T-cell (primary cell): ENCODE measurements at regions not wholly inside any gene's neighbourhood (a gene's known extent, or its start where the extent isn't known, plus 50 kb on each side); places are given as distances from the start of the nearest gene placed in this dataset.

Experiments
- ATAC-seq, 4 experiments: fragments of 200-7000 bp in 3 of 4; fragments of 150-1000 bp in 1 of 4; cut with Tn5 transposase; replicated peaks in 1 of 4; 1 replicate in 3 of 4; 2 replicates in 1 of 4; pipeline ENCODE4 v1.10.0; 2021; ENCODE audit warnings: moderate library complexity in 3 of 4, mild to moderate bottlenecking in 2 of 4, moderate number of reproducible peaks in 1 of 4
- CTCF ChIA-PET, 2 donors: fragments of 300-600 bp; sonication (Branson Sonifier 250); formaldehyde crosslinking; loops; one replicate each; lab custom pipeline; 2022; ENCODE audit warnings: antibody characterized with exemption in 2 of 2; lab: Charles Lee
- POLR2A ChIA-PET, 2 donors: fragments of 300-600 bp; sonication (Branson Sonifier 250); formaldehyde crosslinking; loops; one replicate each; lab custom pipeline; 2022; ENCODE audit warnings: antibody characterized with exemption in 2 of 2; lab: Charles Lee
- DNase-seq, 35 experiments: peaks; one replicate each; pipeline versions ENCODE4 v3.0.0 to v3.0.0-alpha.2; 2013 to 2023
- H3K27ac ChIP-seq: one replicate; pipeline ENCODE4 v1.5.1; 2013; ENCODE audit warnings: low read length
- H3K27me3 ChIP-seq, 2 experiments: replicated peaks in 1 of 2; 1 replicate in 1 of 2; 2 replicates in 1 of 2; pipeline versions ENCODE4 v1.6.1 to v1.7.0; 2013; ENCODE audit warnings: low read length in 1 of 2, mixed read lengths in 1 of 2; ENCODE audit not compliant: control insufficient read depth in 2 of 2, insufficient read depth in 2 of 2; ENCODE audit errors: extremely low read depth in 1 of 2
- H3K36me3 ChIP-seq, 2 donors: 1 replicate in 1 of 2; 2 replicates in 1 of 2; pipeline versions ENCODE4 v1.6.1 to v1.7.0; 2013; ENCODE audit warnings: low read length in 1 of 2; ENCODE audit not compliant: control insufficient read depth in 2 of 2, insufficient read depth in 1 of 2; ENCODE audit errors: extremely low read depth in 1 of 2
- H3K4me1 ChIP-seq, 2 experiments: 1 replicate in 1 of 2; 2 replicates in 1 of 2; pipeline versions ENCODE4 v1.6.1 to v1.7.0; 2013; ENCODE audit warnings: low read length in 2 of 2, mixed read lengths in 1 of 2; ENCODE audit not compliant: insufficient read depth in 2 of 2, control insufficient read depth in 1 of 2; ENCODE audit errors: extremely low read depth in 1 of 2
- H3K4me3 ChIP-seq, 2 donors: 1 replicate in 1 of 2; 2 replicates in 1 of 2; pipeline versions ENCODE4 v1.5.1 to v1.7.0; 2013; ENCODE audit warnings: mild to moderate bottlenecking in 2 of 2, low read length in 1 of 2, moderate library complexity in 1 of 2; ENCODE audit not compliant: control insufficient read depth in 1 of 2; ENCODE audit errors: extremely low read depth in 1 of 2
- H3K9me3 ChIP-seq: 2 replicates; pipeline ENCODE4 v1.7.0; 2013
- H3K27ac Mint-ChIP-seq, 2 donors: one replicate each; pipeline ENCODE4 v1.8.0; 2020 to 2021; ENCODE audit warnings: mild to moderate bottlenecking in 2 of 2, mixed read lengths in 2 of 2
- H3K27me3 Mint-ChIP-seq, 2 donors: one replicate each; pipeline ENCODE4 v1.8.0; 2021 to 2022; ENCODE audit warnings: mixed read lengths in 2 of 2
- H3K36me3 Mint-ChIP-seq: one replicate; pipeline ENCODE4 v1.8.0; 2021; ENCODE audit warnings: mixed read lengths
- H3K4me1 Mint-ChIP-seq, 3 donors: one replicate each; pipeline ENCODE4 v1.8.0; 2020 to 2022; ENCODE audit warnings: mixed read lengths in 3 of 3, mild to moderate bottlenecking in 1 of 3
- H3K4me3 Mint-ChIP-seq, 3 donors: one replicate each; pipeline ENCODE4 v1.8.0; 2020 to 2022; ENCODE audit warnings: mild to moderate bottlenecking in 3 of 3, mixed read lengths in 3 of 3, moderate library complexity in 3 of 3
- H3K9me3 Mint-ChIP-seq, 3 donors: one replicate each; pipeline ENCODE4 v1.8.0; 2020 to 2022; ENCODE audit warnings: mixed read lengths in 3 of 3
- WGBS: methylation state at CpG from one replicate; pipeline ENCODE4 v1.1.5; 2013; ENCODE audit warnings: missing lambda C conversion rate; ENCODE audit not compliant: insufficient coverage; 5-methylcytosine and 5-hydroxymethylcytosine counted together

GRCh38 chr1:232486006-232486405 is 143.9 kb downstream of the SIPA1L2 start:
- no peaks in the 10 kb centered on the region for H3K4me1 Mint-ChIP-seq
- H3K4me3 Mint-ChIP-seq: no peak overlapping the region
- no peaks in the 10 kb centered on the region for H3K4me1 ChIP-seq
- ChIA-PET CTCF (no interaction called here), POLR2A (no interaction called here)
- DNase-seq (no peak), ATAC-seq (no peak)
- H3K9me3 Mint-ChIP-seq: no peaks in the 10 kb centered on the region
- H3K4me3 ChIP-seq: no peak overlapping the region
- H3K9me3 ChIP-seq: no peaks in the 10 kb centered on the region
- H3K27ac ChIP-seq: no peak overlapping the region
- H3K27me3 Mint-ChIP-seq: no peaks in the 10 kb centered on the region
- H3K27me3 ChIP-seq: no peaks in the 10 kb centered on the region
- 91% methylated on average over 3 of the region's 5 CpGs for WGBS
- no peaks in the 10 kb centered on the region for H3K36me3 Mint-ChIP-seq
- H3K36me3 ChIP-seq: no peaks in the 10 kb centered on the region
- H3K27ac Mint-ChIP-seq: no peak overlapping the region

GRCh38 chr1:232484856-232485255 is 145.1 kb downstream of the SIPA1L2 start:
- Mint-ChIP-seq H3K9me3 (no peaks in the 10 kb centered on the region), H3K36me3 (no peaks in the 10 kb centered on the region), H3K27me3 (no peaks in the 10 kb centered on the region), H3K4me3 (no peak overlapping the region), H3K4me1 (no peaks in the 10 kb centered on the region), H3K27ac (no peak overlapping the region)
- Histone ChIP-seq H3K27me3 (no peaks in the 10 kb centered on the region), H3K27ac (no peak overlapping the region), H3K9me3 (no peaks in the 10 kb centered on the region), H3K4me1 (no peaks in the 10 kb centered on the region), H3K36me3 (no peaks in the 10 kb centered on the region), H3K4me3 (no peak overlapping the region)
- ATAC-seq (no peak), DNase-seq (no peak)
- no CpG with 5 or more reads among the region's 3 CpGs for WGBS
- ChIA-PET CTCF (no interaction called here), POLR2A (interaction anchor here in 1 of 2 donors (0.5 kb wide), 1 partner anchor 79 kb away, joined by 3 read pairs; no protein-coding TSS in a partner anchor)

GRCh38 chr1:232483826-232484225 is 146.1 kb downstream of the SIPA1L2 start:
- ATAC-seq (no peak), DNase-seq (no peak)
- Mint-ChIP-seq H3K9me3 (no peaks in the 10 kb centered on the region), H3K27me3 (no peaks in the 10 kb centered on the region), H3K4me1 (no peaks in the 10 kb centered on the region), H3K36me3 (peaks cover 3% of the 10 kb centered on the region), H3K4me3 (no peak overlapping the region), H3K27ac (no peak overlapping the region)
- Histone ChIP-seq H3K4me1 (no peaks in the 10 kb centered on the region), H3K4me3 (no peak overlapping the region), H3K27ac (no peak overlapping the region), H3K27me3 (no peaks in the 10 kb centered on the region), H3K9me3 (no peaks in the 10 kb centered on the region), H3K36me3 (no peaks in the 10 kb centered on the region)
- 100% methylated on average over 1 of the region's 4 CpGs for WGBS
- POLR2A ChIA-PET: no interaction called here
- CTCF ChIA-PET: no interaction called here

GRCh38 chr1:232481091-232481490 is 148.8 kb downstream of the SIPA1L2 start:
- H3K9me3 ChIP-seq: no peaks in the 10 kb centered on the region
- WGBS: 88% methylated on average over 2 of the region's 5 CpGs
- H3K36me3 Mint-ChIP-seq: peaks cover 3% of the 10 kb centered on the region
- H3K9me3 Mint-ChIP-seq: no peaks in the 10 kb centered on the region
- no peaks in the 10 kb centered on the region for H3K27me3 ChIP-seq
- DNase-seq (no peak), ATAC-seq (no peak)
- H3K27me3 Mint-ChIP-seq: no peaks in the 10 kb centered on the region
- H3K4me3 ChIP-seq: no peak overlapping the region
- H3K4me1 Mint-ChIP-seq: no peaks in the 10 kb centered on the region
- ChIA-PET POLR2A (no interaction called here), CTCF (no interaction called here)
- H3K4me1 ChIP-seq: no peaks in the 10 kb centered on the region
- H3K27ac ChIP-seq: no peak overlapping the region
- H3K27ac Mint-ChIP-seq: no peak overlapping the region
- no peak overlapping the region for H3K4me3 Mint-ChIP-seq
- no peaks in the 10 kb centered on the region for H3K36me3 ChIP-seq

GRCh38 chr1:232477728-232478127 is 152.2 kb downstream of the SIPA1L2 start:
- no peak overlapping the region for H3K27ac Mint-ChIP-seq
- ChIA-PET CTCF (no interaction called here), POLR2A (no interaction called here)
- Histone ChIP-seq H3K4me3 (no peak overlapping the region), H3K9me3 (no peaks in the 10 kb centered on the region), H3K4me1 (no peaks in the 10 kb centered on the region), H3K27ac (no peak overlapping the region), H3K36me3 (no peaks in the 10 kb centered on the region), H3K27me3 (no peaks in the 10 kb centered on the region)
- H3K4me3 Mint-ChIP-seq: no peak overlapping the region
- H3K36me3 Mint-ChIP-seq: peaks cover 3% of the 10 kb centered on the region
- no peaks in the 10 kb centered on the region for H3K9me3 Mint-ChIP-seq
- DNase-seq: no peak
- ATAC-seq: no peak
- WGBS: 94% methylated on average over 4 of the region's 6 CpGs
- no peaks in the 10 kb centered on the region for H3K4me1 Mint-ChIP-seq
- no peaks in the 10 kb centered on the region for H3K27me3 Mint-ChIP-seq

- ATAC-seq (no peak), DNase-seq (no peak)
- no peak overlapping the region for H3K27ac Mint-ChIP-seq
- 88% methylated on average over 2 of the region's 2 CpGs for WGBS
- H3K9me3 Mint-ChIP-seq: no peaks in the 10 kb centered on the region
- H3K36me3 Mint-ChIP-seq: peaks cover 3% of the 10 kb centered on the region
- ChIA-PET POLR2A (no interaction called here), CTCF (no interaction called here)
- H3K4me1 Mint-ChIP-seq: peaks cover 0 to 3% (median 0%) of the 10 kb centered on the region in 3 donors
- Histone ChIP-seq H3K27me3 (no peaks in the 10 kb centered on the region), H3K27ac (no peak overlapping the region), H3K4me3 (no peak overlapping the region), H3K9me3 (no peaks in the 10 kb centered on the region), H3K4me1 (no peaks in the 10 kb centered on the region), H3K36me3 (no peaks in the 10 kb centered on the region)
- H3K27me3 Mint-ChIP-seq: no peaks in the 10 kb centered on the region
- H3K4me3 Mint-ChIP-seq: no peak overlapping the region
Measured at GRCh38 chr1:232476538-232476950, 153.4 kb downstream of the SIPA1L2 start.

GRCh38 chr1:232474826-232475225 is 155.1 kb downstream of the SIPA1L2 start:
- H3K27ac ChIP-seq: no peak overlapping the region
- Mint-ChIP-seq H3K4me1 (peaks cover 0 to 9% (median 5%) of the 10 kb centered on the region in 3 donors), H3K36me3 (peaks cover 3% of the 10 kb centered on the region), H3K27me3 (no peaks in the 10 kb centered on the region), H3K27ac (no peak overlapping the region), H3K9me3 (no peaks in the 10 kb centered on the region), H3K4me3 (no peak overlapping the region)
- H3K27me3 ChIP-seq: no peaks in the 10 kb centered on the region
- POLR2A ChIA-PET: no interaction called here
- no peak overlapping the region for H3K4me3 ChIP-seq
- H3K4me1 ChIP-seq: no peaks in the 10 kb centered on the region
- 92% methylated on average over 1 of the region's 3 CpGs for WGBS
- no peaks in the 10 kb centered on the region for H3K36me3 ChIP-seq
- CTCF ChIA-PET: no interaction called here
- H3K9me3 ChIP-seq: no peaks in the 10 kb centered on the region
- ATAC-seq (no peak), DNase-seq (no peak)
